Stimulated activated CD4-positive, alpha-beta T cell treated with anti-CD3 and anti-CD28 coated beads, Interleukin-12 subunit alpha, Interleukin-12 subunit beta, amount 100 ng/mL, for 24 hours (primary cell): ENCODE measurements at regions not wholly inside any gene's neighbourhood (a gene's known extent, or its start where the extent isn't known, plus 50 kb on each side); places are given as distances from the start of the nearest gene placed in this dataset.
"Not testable (repeated sequence)": the region's sequence is repeated elsewhere in the genome, so short reads cannot be mapped to it uniquely, and the experiment has no call there.

ENCODE experiments used
- DNase-seq, 2 experiments: peaks; one replicate each; pipeline ENCODE4 v3.0.0-alpha.2; 2020; ENCODE audit warnings: low read depth in 2 of 2

GRCh38 chr7:152594801-152595200 is 81.1 kb downstream of the XRCC2 start:
- no peak for DNase-seq

- no peak for DNase-seq
Observed at GRCh38 chr7:152591976-152592375, 84.0 kb downstream of the XRCC2 start.

- DNase-seq = no peak
Observed at GRCh38 chr7:152590481-152590880, 85.5 kb downstream of the XRCC2 start.

- DNase-seq = not testable (repeated sequence)
Observed at GRCh38 chr7:152589821-152590220, 86.1 kb downstream of the XRCC2 start.

- DNase-seq = no peak
Observed at GRCh38 chr7:152588350-152588749, 87.6 kb downstream of the XRCC2 start.

- DNase-seq = no peak
Observed at GRCh38 chr7:152587366-152587765, 88.6 kb downstream of the XRCC2 start.

GRCh38 chr7:152583006-152583405 is 92.9 kb downstream of the XRCC2 start:
- DNase-seq = no peak

- no peak for DNase-seq
Observed at GRCh38 chr7:152579070-152579469, 96.9 kb downstream of the XRCC2 start.

- DNase-seq = no peak
Observed at GRCh38 chr7:152577339-152577738, 98.6 kb downstream of the XRCC2 start.

GRCh38 chr7:152574892-152575548 is 100.9 kb downstream of the XRCC2 start:
- DNase-seq = no peak

- not testable (repeated sequence) for DNase-seq
Observed at GRCh38 chr7:152573186-152573585, 102.8 kb downstream of the XRCC2 start.

- no peak for DNase-seq
Observed at GRCh38 chr7:152572101-152572500, 103.8 kb downstream of the XRCC2 start.

GRCh38 chr7:152571068-152571467 is 104.9 kb downstream of the XRCC2 start:
- no peak for DNase-seq

GRCh38 chr7:152568972-152569371 is 107.0 kb downstream of the XRCC2 start:
- DNase-seq = no peak

GRCh38 chr7:152565731-152566130 is 110.2 kb downstream of the XRCC2 start:
- DNase-seq = no peak

- no peak for DNase-seq
Observed at GRCh38 chr7:152564656-152565250, 111.2 kb downstream of the XRCC2 start.

GRCh38 chr7:152556013-152556755 is 119.8 kb downstream of the XRCC2 start:
- DNase-seq = no peak

- no peak for DNase-seq
Observed at GRCh38 chr7:152553671-152554317, 118.0 kb upstream of the KMT2C start.

GRCh38 chr7:152551304-152552036 is 115.7 kb upstream of the KMT2C start:
- no peak for DNase-seq

GRCh38 chr7:152544971-152545619 is 109.3 kb upstream of the KMT2C start:
- DNase-seq = no peak

- no peak for DNase-seq
Observed at GRCh38 chr7:152544481-152544927, 108.7 kb upstream of the KMT2C start.
